ENCODE measurements at regions not wholly inside any gene's neighbourhood (a gene's known extent, or its start where the extent isn't known, plus 50 kb on each side); places are given as distances from the start of the nearest gene placed in this dataset.

- peaks cover 25% of the 10 kb centered on the region for H3K27me3 ChIP-seq (ENCODE audit: insufficient read depth, poor library complexity, severe bottlenecking)
- TF ChIP-seq REST (IDR thresholded peaks at IDR 0.05; ENCODE audit: insufficient replicate concordance, low read depth) (no peak), SPI1 (IDR thresholded peaks at IDR 0.05; ENCODE audit: borderline replicate concordance, low read depth) (no peak), POLR2AphosphoS5 (IDR thresholded peaks at IDR 0.05; ENCODE audit: low read depth) (no peak), GABPA (IDR thresholded peaks at IDR 0.05; ENCODE audit: low read depth) (no peak)
- TF ChIP-seq, protein P1, sequence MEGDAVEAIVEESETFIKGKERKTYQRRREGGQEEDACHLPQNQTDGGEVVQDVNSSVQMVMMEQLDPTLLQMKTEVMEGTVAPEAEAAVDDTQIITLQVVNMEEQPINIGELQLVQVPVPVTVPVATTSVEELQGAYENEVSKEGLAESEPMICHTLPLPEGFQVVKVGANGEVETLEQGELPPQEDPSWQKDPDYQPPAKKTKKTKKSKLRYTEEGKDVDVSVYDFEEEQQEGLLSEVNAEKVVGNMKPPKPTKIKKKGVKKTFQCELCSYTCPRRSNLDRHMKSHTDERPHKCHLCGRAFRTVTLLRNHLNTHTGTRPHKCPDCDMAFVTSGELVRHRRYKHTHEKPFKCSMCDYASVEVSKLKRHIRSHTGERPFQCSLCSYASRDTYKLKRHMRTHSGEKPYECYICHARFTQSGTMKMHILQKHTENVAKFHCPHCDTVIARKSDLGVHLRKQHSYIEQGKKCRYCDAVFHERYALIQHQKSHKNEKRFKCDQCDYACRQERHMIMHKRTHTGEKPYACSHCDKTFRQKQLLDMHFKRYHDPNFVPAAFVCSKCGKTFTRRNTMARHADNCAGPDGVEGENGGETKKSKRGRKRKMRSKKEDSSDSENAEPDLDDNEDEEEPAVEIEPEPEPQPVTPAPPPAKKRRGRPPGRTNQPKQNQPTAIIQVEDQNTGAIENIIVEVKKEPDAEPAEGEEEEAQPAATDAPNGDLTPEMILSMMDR (IDR thresholded peaks at IDR 0.05; ENCODE audit: insufficient read depth, low read length) = no peak
- no peak overlapping the region for H3K27ac ChIP-seq (replicated peaks)
- H3K4me3 ChIP-seq (replicated peaks; ENCODE audit: insufficient read depth, low read length) = no peak overlapping the region
- DNase-seq (ENCODE audit: low read depth in 1 of 2, low spot score in 1 of 2) = no peak
Observed at GRCh38 chr14:97414718-97415098, 617.5 kb downstream of the VRK1 start.

DNA sequence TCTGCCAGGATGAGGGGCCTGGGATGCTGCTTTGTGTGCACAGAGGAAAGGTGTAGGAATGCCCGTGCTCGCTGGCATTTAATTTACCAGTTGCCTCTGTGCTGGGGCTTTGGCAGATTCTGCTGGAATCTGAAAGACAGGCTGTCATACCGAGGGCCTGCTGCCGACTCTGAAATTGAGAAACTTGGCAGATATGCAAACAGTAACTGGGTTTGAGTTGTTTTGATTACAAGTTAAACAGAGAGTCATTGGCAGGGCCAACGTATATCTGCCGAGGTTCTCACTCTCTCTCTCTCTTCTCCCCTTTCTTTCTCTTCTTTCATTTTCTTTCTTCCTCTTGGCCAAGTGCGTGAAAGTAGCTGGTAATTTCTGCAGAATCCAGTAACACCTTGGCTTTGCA, 618.7 kb downstream of the VRK1 start:
- Histone ChIP-seq H3K4me3 (replicated peaks; ENCODE audit: insufficient read depth, low read length) (no peak overlapping the region), H3K27ac (replicated peaks) (no peak overlapping the region), H3K27me3 (ENCODE audit: insufficient read depth, poor library complexity, severe bottlenecking) (peaks cover 25% of the 10 kb centered on the region)
- no peak for DNase-seq (ENCODE audit: low read depth in 1 of 2, low spot score in 1 of 2)
- TF ChIP-seq REST (IDR thresholded peaks at IDR 0.05; ENCODE audit: insufficient replicate concordance, low read depth) (no peak), SPI1 (IDR thresholded peaks at IDR 0.05; ENCODE audit: borderline replicate concordance, low read depth) (no peak), GABPA (IDR thresholded peaks at IDR 0.05; ENCODE audit: low read depth) (no peak), POLR2AphosphoS5 (IDR thresholded peaks at IDR 0.05; ENCODE audit: low read depth) (no peak)
- TF ChIP-seq, protein P1 (IDR thresholded peaks at IDR 0.05; ENCODE audit: insufficient read depth, low read length) = no peak

DNA sequence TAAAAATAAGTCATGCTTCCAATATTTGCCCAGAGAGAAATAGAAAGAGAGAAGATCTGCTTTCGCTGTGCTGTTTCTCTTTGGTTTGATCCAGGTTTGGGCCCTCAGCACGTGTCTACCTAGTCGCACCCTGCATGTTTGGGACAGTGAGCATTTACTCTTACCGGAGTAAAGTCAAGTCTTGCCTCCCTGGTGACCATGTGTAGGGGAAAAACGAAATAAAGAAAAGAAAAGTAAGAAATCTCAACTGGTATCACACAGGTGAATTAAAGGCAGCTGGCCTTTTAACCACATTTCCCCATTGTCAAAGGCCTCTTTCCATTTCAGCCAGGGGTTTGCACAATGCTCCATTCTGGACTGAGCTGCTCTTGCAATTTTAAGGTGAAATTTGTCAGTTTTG, 619.4 kb downstream of the VRK1 start:
- Histone ChIP-seq H3K27ac (replicated peaks) (no peak overlapping the region), H3K27me3 (ENCODE audit: insufficient read depth, poor library complexity, severe bottlenecking) (peaks cover 20% of the 10 kb centered on the region), H3K4me3 (replicated peaks; ENCODE audit: insufficient read depth, low read length) (no peak overlapping the region)
- TF ChIP-seq REST (IDR thresholded peaks at IDR 0.05; ENCODE audit: insufficient replicate concordance, low read depth) (no peak), SPI1 (IDR thresholded peaks at IDR 0.05; ENCODE audit: borderline replicate concordance, low read depth) (no peak)
- DNase-seq (ENCODE audit: low read depth in 1 of 2, low spot score in 1 of 2) = no peak

DNA sequence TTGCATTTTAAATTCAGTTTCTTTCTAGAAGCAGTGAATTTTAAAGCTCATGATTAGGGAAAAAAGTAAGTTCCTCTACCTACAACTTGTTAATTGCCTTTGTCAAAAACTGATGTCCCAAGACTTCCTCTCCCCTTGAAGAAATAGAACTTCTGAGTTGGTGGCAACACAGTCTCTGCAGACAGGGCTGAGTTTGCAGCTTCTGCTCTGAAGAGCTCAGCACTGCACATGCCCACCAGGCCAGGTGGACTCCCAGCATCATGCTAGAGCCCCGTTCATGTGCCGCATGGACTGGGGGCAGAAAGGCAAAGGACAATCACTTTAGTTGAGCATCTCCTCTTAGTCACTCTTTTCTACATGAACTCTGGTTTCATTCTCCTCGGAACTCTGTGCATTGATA, 620.1 kb downstream of the VRK1 start:
- H3K27me3 ChIP-seq (ENCODE audit: insufficient read depth, poor library complexity, severe bottlenecking) = peaks cover 15% of the 10 kb centered on the region
- TF ChIP-seq POLR2AphosphoS5 (IDR thresholded peaks at IDR 0.05; ENCODE audit: low read depth) (no peak), REST (IDR thresholded peaks at IDR 0.05; ENCODE audit: insufficient replicate concordance, low read depth) (no peak), GABPA (IDR thresholded peaks at IDR 0.05; ENCODE audit: low read depth) (no peak), SPI1 (IDR thresholded peaks at IDR 0.05; ENCODE audit: borderline replicate concordance, low read depth) (no peak)
- TF ChIP-seq, protein P1 (IDR thresholded peaks at IDR 0.05; ENCODE audit: insufficient read depth, low read length) = no peak
- no peak for DNase-seq (ENCODE audit: low read depth in 1 of 2, low spot score in 1 of 2)
- H3K4me3 ChIP-seq (replicated peaks; ENCODE audit: insufficient read depth, low read length) = no peak overlapping the region
- H3K27ac ChIP-seq (replicated peaks) = no peak overlapping the region
